ENCODE measurements at regions not wholly inside any gene's neighbourhood (a gene's known extent, or its start where the extent isn't known, plus 50 kb on each side); places are given as distances from the start of the nearest gene placed in this dataset.

- DNase-seq = no peak
Measured at GRCh38 chr9:1202512-1203280, 152.5 kb downstream of the DMRT2 start.

- DNase-seq = no peak
Measured at GRCh38 chr9:1207686-1208085, 157.5 kb downstream of the DMRT2 start.

GRCh38 chr9:1208157-1208556 lies 158.0 kb downstream of the DMRT2 start:
- DNase-seq = no peak

GRCh38 chr9:1210954-1211353 lies 160.8 kb downstream of the DMRT2 start:
- no peak for DNase-seq

- DNase-seq = no peak
Measured at GRCh38 chr9:1216532-1216931, 166.4 kb downstream of the DMRT2 start.

GRCh38 chr9:1217076-1217475 lies 166.9 kb downstream of the DMRT2 start:
- no peak for DNase-seq

- no peak for DNase-seq
Measured at GRCh38 chr9:1219284-1219683, 169.1 kb downstream of the DMRT2 start.

- DNase-seq = no peak
Measured at GRCh38 chr9:1221298-1221697, 171.1 kb downstream of the DMRT2 start.

- no peak for DNase-seq
Measured at GRCh38 chr9:1222511-1222910, 172.4 kb downstream of the DMRT2 start.

GRCh38 chr9:1231998-1232919 lies 182.1 kb downstream of the DMRT2 start:
- DNase-seq = no peak

GRCh38 chr9:1233568-1233967 lies 183.4 kb downstream of the DMRT2 start:
- no peak for DNase-seq

GRCh38 chr9:1235650-1236049 lies 185.5 kb downstream of the DMRT2 start:
- no peak for DNase-seq

GRCh38 chr9:1236061-1236460 lies 185.9 kb downstream of the DMRT2 start:
- no peak for DNase-seq

- DNase-seq = no peak
Measured at GRCh38 chr9:1238407-1238806, 188.2 kb downstream of the DMRT2 start.

- DNase-seq = no peak
Measured at GRCh38 chr9:1248743-1249142, 198.6 kb downstream of the DMRT2 start.

GRCh38 chr9:1253064-1253979 lies 203.2 kb downstream of the DMRT2 start:
- no peak for DNase-seq

GRCh38 chr9:1254071-1254470 lies 203.9 kb downstream of the DMRT2 start:
- no peak for DNase-seq

GRCh38 chr9:1256178-1256577 lies 206.0 kb downstream of the DMRT2 start:
- DNase-seq = no peak

- DNase-seq = no peak
Measured at GRCh38 chr9:1261266-1261665, 211.1 kb downstream of the DMRT2 start.

- no peak for DNase-seq
Measured at GRCh38 chr9:1261879-1262766, 212.0 kb downstream of the DMRT2 start.

GRCh38 chr9:1267141-1267570 lies 217.0 kb downstream of the DMRT2 start:
- no peak for DNase-seq

- no peak for DNase-seq
Measured at GRCh38 chr9:1267581-1267980, 217.4 kb downstream of the DMRT2 start.

Data from NCI-H2107 (cell line).